Mesendoderm (in vitro differentiated cells): ENCODE measurements at regions not wholly inside any gene's neighbourhood (a gene's known extent, or its start where the extent isn't known, plus 50 kb on each side); places are given as distances from the start of the nearest gene placed in this dataset.

Experiments used
- DNase-seq: peaks from one replicate; pipeline ENCODE4 v3.0.0; 2013
- H2AK5ac ChIP-seq: 2 replicates; pipeline ENCODE4 v1.6.1; 2013; ENCODE audit warnings: low read length, inconsistent platforms
- H2BK120ac ChIP-seq: 2 replicates; pipeline ENCODE4 v1.6.1; 2013; ENCODE audit warnings: low read depth, mild to moderate bottlenecking, low read length, moderate library complexity, mixed read lengths
- H2BK15ac ChIP-seq: replicated peaks from 2 replicates; pipeline ENCODE4 v1.6.1; 2013; ENCODE audit warnings: low read depth, mild to moderate bottlenecking, moderate library complexity
- H2BK5ac ChIP-seq: 2 replicates; pipeline ENCODE4 v1.6.1; 2013; ENCODE audit warnings: low read length, inconsistent platforms
- H3K18ac ChIP-seq: 2 replicates; pipeline ENCODE4 v1.6.1; 2013; ENCODE audit warnings: mild to moderate bottlenecking, low read length, mixed read lengths
- H3K23ac ChIP-seq: one replicate; pipeline ENCODE4 v1.6.1; 2013; ENCODE audit warnings: low read length
- H3K27ac ChIP-seq: 2 replicates; pipeline ENCODE4 v1.5.1; 2013; ENCODE audit warnings: low read depth, mild to moderate bottlenecking, inconsistent platforms, low read length, moderate library complexity
- H3K27me3 ChIP-seq: 2 replicates; pipeline ENCODE4 v1.6.1; 2013; ENCODE audit warnings: low read length, control low read depth, mild to moderate bottlenecking, inconsistent platforms; ENCODE audit not compliant: insufficient read depth, poor library complexity
- H3K36me3 ChIP-seq: 2 replicates; pipeline ENCODE4 v1.6.1; 2013; ENCODE audit warnings: low read length, inconsistent platforms; ENCODE audit not compliant: control insufficient read depth, insufficient read depth
- H3K4ac ChIP-seq: one replicate; pipeline ENCODE4 v1.6.1; 2013; ENCODE audit warnings: low read depth, mild to moderate bottlenecking, low read length, moderate library complexity
- H3K4me1 ChIP-seq: 2 replicates; pipeline ENCODE4 v1.6.1; 2013; ENCODE audit warnings: low read depth, low read length, inconsistent platforms; ENCODE audit not compliant: control insufficient read depth
- H3K4me2 ChIP-seq: 2 replicates; pipeline ENCODE4 v1.6.1; 2013; ENCODE audit warnings: low read length
- H3K4me3 ChIP-seq: 2 replicates; pipeline ENCODE4 v1.5.1; 2013; ENCODE audit warnings: mild to moderate bottlenecking, low read length
- H3K56ac ChIP-seq: one replicate; pipeline ENCODE4 v1.6.1; 2013; ENCODE audit warnings: low read length
- H3K79me1 ChIP-seq: 2 replicates; pipeline ENCODE4 v1.6.1; 2013; ENCODE audit warnings: low read length, inconsistent platforms
- H3K79me2 ChIP-seq: 2 replicates; pipeline ENCODE4 v1.6.1; 2013; ENCODE audit warnings: mild to moderate bottlenecking, low read length; ENCODE audit not compliant: control insufficient read depth, insufficient read depth
- H3K9ac ChIP-seq: 2 replicates; pipeline ENCODE4 v1.6.1; 2013; ENCODE audit warnings: low read length, inconsistent platforms
- H4K5ac ChIP-seq: one replicate; pipeline ENCODE4 v1.6.1; 2013; ENCODE audit warnings: low read length
- H4K8ac ChIP-seq: one replicate; pipeline ENCODE4 v1.6.1; 2013; ENCODE audit warnings: low read depth, mild to moderate bottlenecking, control low read depth, low read length, moderate library complexity
- WGBS: extraction: QIAGEN DNeasy Blood & Tissue Kit; methylation state at CpG from one replicate; pipeline ENCODE4 v1.1.7; 2013; ENCODE audit warnings: low lambda C conversion rate, missing lambda C conversion rate; ENCODE audit not compliant: insufficient coverage; ENCODE audit errors: extremely low coverage; 5-methylcytosine and 5-hydroxymethylcytosine counted together

DNA sequence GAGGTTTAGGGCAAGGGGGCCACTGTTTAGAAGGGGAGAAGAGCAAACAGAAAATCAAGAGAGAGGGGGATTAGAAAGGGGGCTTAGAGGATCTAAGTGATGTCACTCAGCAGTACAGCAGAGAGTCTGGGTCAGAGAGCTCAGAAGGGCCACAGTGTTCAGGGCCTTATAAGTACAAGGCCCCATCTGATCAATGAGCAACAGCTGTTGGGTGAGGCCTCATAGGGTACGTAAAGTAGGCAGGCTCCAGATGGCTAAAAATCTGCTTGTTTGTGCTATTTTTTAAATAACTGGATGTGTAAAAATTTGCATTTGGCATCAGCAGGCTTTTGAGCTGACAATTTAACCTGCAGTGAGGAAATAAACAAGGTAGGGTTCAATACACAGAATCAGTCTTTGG, 149.8 kb downstream of the SH3BGRL2 start:
- Histone ChIP-seq H2BK15ac (no peak overlapping the region), H3K79me2 (no peaks in the 10 kb centered on the region), H3K4me3 (no peak overlapping the region), H3K4me2 (no peak overlapping the region), H3K23ac (no peak overlapping the region), H3K36me3 (no peaks in the 10 kb centered on the region), H4K8ac (no peak overlapping the region), H4K5ac (no peak overlapping the region), H3K9ac (no peak overlapping the region), H2BK5ac (no peak overlapping the region), H2AK5ac (no peak overlapping the region), H3K4ac (no peak overlapping the region), H3K27me3 (no peaks in the 10 kb centered on the region), H3K79me1 (no peaks in the 10 kb centered on the region), H3K27ac (no peak overlapping the region), H3K56ac (no peak overlapping the region), H2BK120ac (no peak overlapping the region), H3K18ac (no peak overlapping the region), H3K4me1 (no peaks in the 10 kb centered on the region)
- no peak for DNase-seq
- WGBS: no CpG with 5 or more reads among the region's 1 CpG

DNA sequence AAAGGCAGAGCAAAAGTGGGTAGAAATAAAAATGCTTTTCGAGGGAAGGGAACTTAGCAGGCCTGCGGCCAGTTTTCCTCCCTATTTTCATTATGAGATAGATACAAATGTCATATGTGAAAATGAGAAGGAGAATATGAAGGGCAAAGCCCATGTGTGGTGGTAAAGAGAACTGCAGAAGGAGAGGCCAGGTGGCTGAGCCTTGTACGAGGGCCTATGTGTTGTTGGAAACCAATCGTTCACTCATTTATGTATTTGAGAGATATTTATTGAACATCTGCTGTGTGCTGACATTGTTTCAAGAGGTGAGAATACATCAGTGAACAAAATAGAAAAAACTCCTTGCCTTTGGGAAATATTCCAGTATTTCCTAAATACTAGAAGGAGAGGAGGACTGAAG, 147.7 kb downstream of the SH3BGRL2 start:
- Histone ChIP-seq H2BK15ac (no peak overlapping the region), H3K23ac (no peak overlapping the region), H3K27ac (no peak overlapping the region), H3K4me1 (no peaks in the 10 kb centered on the region), H3K18ac (no peak overlapping the region), H3K79me2 (no peaks in the 10 kb centered on the region), H2AK5ac (no peak overlapping the region), H2BK120ac (no peak overlapping the region), H3K4me2 (no peak overlapping the region), H4K8ac (no peak overlapping the region), H3K56ac (no peak overlapping the region), H2BK5ac (no peak overlapping the region), H3K4me3 (no peak overlapping the region), H3K9ac (no peak overlapping the region), H3K4ac (no peak overlapping the region), H3K36me3 (no peaks in the 10 kb centered on the region), H3K79me1 (no peaks in the 10 kb centered on the region), H4K5ac (peak overlapping the region; percentile 5), H3K27me3 (no peaks in the 10 kb centered on the region)
- DNase-seq: no peak
- WGBS: no CpG with 5 or more reads among the region's 4 CpGs

DNA sequence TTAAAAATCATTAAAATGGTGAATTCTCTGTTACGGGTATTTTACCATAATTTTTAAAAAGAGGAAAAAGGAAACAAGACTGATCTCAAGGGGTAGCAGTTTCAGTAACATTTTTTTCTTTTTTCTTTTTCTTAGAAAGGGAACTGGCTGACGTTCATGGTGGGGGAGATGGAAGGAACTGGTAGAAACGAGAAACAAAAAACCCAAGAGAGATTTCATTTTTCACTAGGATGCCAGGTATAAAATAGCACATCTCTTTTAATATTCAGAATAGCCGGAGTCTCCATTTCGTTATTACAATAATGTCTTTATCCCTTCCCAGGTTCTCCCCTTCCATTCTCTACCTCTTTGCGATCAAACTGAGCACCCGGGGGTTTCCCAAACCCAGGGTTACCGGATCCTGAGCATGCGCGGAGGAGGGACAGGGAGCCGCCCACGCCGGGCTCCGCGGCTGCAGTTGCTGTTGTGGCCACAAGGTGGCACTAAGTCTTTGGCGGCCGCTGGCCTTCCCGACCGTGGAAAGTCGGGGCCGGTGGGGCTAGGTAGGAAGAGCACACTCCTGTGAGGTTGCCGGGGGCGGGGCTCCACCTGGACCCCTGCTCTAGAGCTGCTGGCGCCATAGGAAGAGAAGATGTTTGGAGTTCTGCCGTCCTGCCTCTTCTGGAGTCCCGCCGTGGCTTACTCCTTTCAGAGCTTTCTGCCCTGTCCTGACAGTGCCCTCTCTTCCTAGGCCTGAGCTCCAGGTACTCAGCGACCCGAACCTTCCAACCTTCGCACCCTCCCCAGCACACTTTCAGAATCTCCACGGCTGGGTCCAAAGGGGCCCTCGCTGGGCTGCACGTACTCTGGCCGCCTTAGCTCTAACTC, 146.8 kb downstream of the SH3BGRL2 start:
- no peaks in the 10 kb centered on the region for H3K79me2 ChIP-seq
- no peaks in the 10 kb centered on the region for H3K4me1 ChIP-seq
- no peaks in the 10 kb centered on the region for H3K79me1 ChIP-seq
- peak overlapping the region; percentile 43 for H3K56ac ChIP-seq
- DNase-seq: peak; percentile 80
- H3K36me3 ChIP-seq: no peaks in the 10 kb centered on the region
- H3K4me2 ChIP-seq: no peak overlapping the region
- H2BK5ac ChIP-seq: no peak overlapping the region
- H3K18ac ChIP-seq: no peak overlapping the region
- no peaks in the 10 kb centered on the region for H3K27me3 ChIP-seq
- H4K5ac ChIP-seq: peak overlapping the region; percentile 5
- H2BK15ac ChIP-seq: no peak overlapping the region
- no peak overlapping the region for H3K4me3 ChIP-seq
- H3K9ac ChIP-seq: peak overlapping the region; percentile 29
- no CpG with 5 or more reads among the region's 34 CpGs for WGBS
- H3K4ac ChIP-seq: no peak overlapping the region
- H2BK120ac ChIP-seq: no peak overlapping the region
- H2AK5ac ChIP-seq: no peak overlapping the region
- no peak overlapping the region for H4K8ac ChIP-seq
- H3K27ac ChIP-seq: no peak overlapping the region
- H3K23ac ChIP-seq: no peak overlapping the region

DNA sequence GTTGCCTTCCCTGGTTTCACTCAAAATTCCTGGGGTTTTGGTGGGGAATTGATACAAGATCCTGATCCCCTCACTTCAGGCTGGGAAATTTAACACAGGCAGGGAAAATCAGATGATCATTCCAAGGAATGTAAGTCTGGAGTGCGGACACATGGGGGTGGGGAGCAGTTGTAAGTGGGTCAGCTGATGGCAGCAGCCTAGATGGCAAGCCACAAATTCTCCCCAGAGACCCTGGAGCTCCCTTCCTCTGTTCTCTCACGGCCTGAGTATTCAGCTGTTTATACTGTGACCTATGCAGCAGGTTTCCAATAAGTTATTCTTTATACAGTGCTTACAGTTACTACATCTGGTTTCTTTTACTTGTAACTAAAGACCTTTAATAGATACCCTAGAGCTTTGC, 144.9 kb downstream of the SH3BGRL2 start:
- no peak overlapping the region for H2BK120ac ChIP-seq
- H3K4me1 ChIP-seq: no peaks in the 10 kb centered on the region
- H3K23ac ChIP-seq: no peak overlapping the region
- H3K27ac ChIP-seq: no peak overlapping the region
- H3K9ac ChIP-seq: no peak overlapping the region
- no peaks in the 10 kb centered on the region for H3K79me2 ChIP-seq
- H3K79me1 ChIP-seq: no peaks in the 10 kb centered on the region
- no peak overlapping the region for H3K4me2 ChIP-seq
- H3K4me3 ChIP-seq: no peak overlapping the region
- H2AK5ac ChIP-seq: no peak overlapping the region
- H4K5ac ChIP-seq: no peak overlapping the region
- no peak overlapping the region for H4K8ac ChIP-seq
- no peak overlapping the region for H3K4ac ChIP-seq
- H2BK15ac ChIP-seq: no peak overlapping the region
- no peak for DNase-seq
- H3K56ac ChIP-seq: no peak overlapping the region
- H3K36me3 ChIP-seq: no peaks in the 10 kb centered on the region
- H2BK5ac ChIP-seq: no peak overlapping the region
- WGBS: no CpG with 5 or more reads among the region's 2 CpGs
- H3K27me3 ChIP-seq: no peaks in the 10 kb centered on the region
- no peak overlapping the region for H3K18ac ChIP-seq

DNA sequence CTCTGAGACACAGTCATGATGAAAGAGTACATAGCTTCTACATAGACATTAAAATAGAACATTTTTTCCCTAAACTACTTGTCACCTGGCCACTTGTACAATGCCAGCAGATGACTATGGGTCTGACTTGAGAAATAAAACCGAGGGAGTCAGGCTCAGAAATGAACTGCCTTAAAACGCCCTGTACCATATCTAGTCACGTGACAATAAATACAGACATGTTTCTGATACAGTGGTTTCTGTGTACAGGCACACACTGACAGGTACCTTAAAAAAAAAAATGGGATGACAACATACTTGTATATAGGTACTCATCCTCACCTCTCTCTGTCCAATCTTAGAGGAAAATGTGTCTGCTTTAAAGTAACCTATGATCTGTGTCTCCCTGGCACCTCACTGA, 144.1 kb downstream of the SH3BGRL2 start:
- DNase-seq: no peak
- Histone ChIP-seq H3K79me2 (no peaks in the 10 kb centered on the region), H3K36me3 (no peaks in the 10 kb centered on the region), H3K79me1 (no peaks in the 10 kb centered on the region), H3K4me2 (no peak overlapping the region), H3K27ac (no peak overlapping the region), H4K5ac (no peak overlapping the region), H3K18ac (no peak overlapping the region), H3K4ac (no peak overlapping the region), H3K4me3 (no peak overlapping the region), H3K56ac (no peak overlapping the region), H4K8ac (no peak overlapping the region), H2BK15ac (no peak overlapping the region), H3K27me3 (no peaks in the 10 kb centered on the region), H3K4me1 (no peaks in the 10 kb centered on the region), H2BK5ac (no peak overlapping the region), H3K23ac (no peak overlapping the region), H3K9ac (no peak overlapping the region), H2AK5ac (no peak overlapping the region), H2BK120ac (no peak overlapping the region)
- no CpG with 5 or more reads among the region's 3 CpGs for WGBS

DNA sequence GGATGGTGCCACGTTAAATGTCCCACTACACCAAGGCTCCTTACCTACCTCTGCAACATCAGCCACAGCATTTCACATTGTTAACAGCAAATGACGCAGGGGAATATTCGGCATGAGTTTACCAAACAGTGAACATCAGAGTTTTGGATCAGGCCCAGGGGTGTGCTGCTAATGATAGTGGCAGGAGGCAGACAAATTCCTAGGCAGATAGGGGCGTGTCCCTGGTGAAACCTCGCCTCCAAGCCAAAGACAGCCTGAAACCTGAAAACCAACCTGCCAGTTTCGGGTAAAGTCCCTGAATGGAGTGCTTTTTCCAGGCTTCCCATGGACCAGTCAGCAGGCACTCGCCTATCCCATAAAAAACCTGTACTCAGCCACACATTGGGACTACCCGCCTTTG, 133.6 kb downstream of the SH3BGRL2 start:
- no peak overlapping the region for H4K5ac ChIP-seq
- H3K79me2 ChIP-seq: no peaks in the 10 kb centered on the region
- no peak overlapping the region for H3K23ac ChIP-seq
- no peak overlapping the region for H3K27ac ChIP-seq
- no peak overlapping the region for H3K4me3 ChIP-seq
- H3K18ac ChIP-seq: no peak overlapping the region
- WGBS: no CpG with 5 or more reads among the region's 8 CpGs
- no peak overlapping the region for H3K56ac ChIP-seq
- H3K4me2 ChIP-seq: no peak overlapping the region
- no peak for DNase-seq
- H2AK5ac ChIP-seq: no peak overlapping the region
- no peaks in the 10 kb centered on the region for H3K36me3 ChIP-seq
- no peak overlapping the region for H4K8ac ChIP-seq
- no peak overlapping the region for H2BK120ac ChIP-seq
- no peak overlapping the region for H2BK5ac ChIP-seq
- no peak overlapping the region for H2BK15ac ChIP-seq
- H3K79me1 ChIP-seq: no peaks in the 10 kb centered on the region
- no peak overlapping the region for H3K9ac ChIP-seq
- H3K27me3 ChIP-seq: no peaks in the 10 kb centered on the region
- no peaks in the 10 kb centered on the region for H3K4me1 ChIP-seq
- H3K4ac ChIP-seq: no peak overlapping the region
